DND-41 (cell line): ENCODE measurements at regions not wholly inside any gene's neighbourhood (a gene's known extent, or its start where the extent isn't known, plus 50 kb on each side); places are given as distances from the start of the nearest gene placed in this dataset.

ENCODE experiments used
- ATAC-seq: fragments of 200-7000 bp; cut with Tn5 transposase; 3 replicates; pipeline ENCODE4 v1.9.1; 2021; ENCODE audit warnings: low read depth; ENCODE audit not compliant: insufficient read depth
- DNase-seq: peaks from one replicate; pipeline ENCODE4 v3.0.0-alpha.2; 2020
- H2AFZ ChIP-seq: 2 replicates; pipeline ENCODE4 v1.6.0; 2012; ENCODE audit warnings: low read depth, low read length
- H3K27ac ChIP-seq: 2 replicates; pipeline ENCODE4 v1.5.1; 2012; ENCODE audit warnings: low read length, inconsistent platforms
- H3K27me3 ChIP-seq: fragments of 200-600 bp; sonication (generic); 2 replicates; pipeline ENCODE4 v1.6.0; 2012; ENCODE audit warnings: low read length, mild to moderate bottlenecking, inconsistent platforms; ENCODE audit not compliant: insufficient read depth, poor library complexity
- H3K36me3 ChIP-seq: 2 replicates; pipeline ENCODE4 v1.5.1; 2012; ENCODE audit warnings: low read length, inconsistent platforms; ENCODE audit not compliant: insufficient read depth
- H3K4me1 ChIP-seq: 2 replicates; pipeline ENCODE4 v1.5.1; 2012; ENCODE audit warnings: mild to moderate bottlenecking, low read length; ENCODE audit not compliant: insufficient read depth
- H3K4me2 ChIP-seq: 2 replicates; pipeline ENCODE4 v1.6.0; 2012; ENCODE audit warnings: mild to moderate bottlenecking, moderate library complexity, low read length, inconsistent platforms; ENCODE audit not compliant: insufficient read depth
- H3K4me3 ChIP-seq, 2 experiments: fragments of 200-600 bp in 1 of 2; shearing (Covaris generic) in 1 of 2; 2 replicates each; pipeline ENCODE4 v1.5.1; 2012 to 2016; ENCODE audit warnings: inconsistent platforms in 2 of 2, low read length in 2 of 2, mild to moderate bottlenecking in 2 of 2, low read depth in 1 of 2, moderate library complexity in 1 of 2
- H3K79me2 ChIP-seq: 2 replicates; pipeline ENCODE4 v1.6.0; 2012; ENCODE audit warnings: low read length, inconsistent platforms; ENCODE audit not compliant: insufficient read depth
- H3K9ac ChIP-seq: 2 replicates; pipeline ENCODE4 v1.6.0; 2012; ENCODE audit warnings: low read depth, mild to moderate bottlenecking, inconsistent platforms, low read length, moderate library complexity
- H3K9me3 ChIP-seq: 2 replicates; pipeline ENCODE4 v1.5.1; 2012; ENCODE audit warnings: low read length, moderate library complexity, mild to moderate bottlenecking, inconsistent platforms; ENCODE audit not compliant: insufficient read depth, severe bottlenecking
- H4K20me1 ChIP-seq: 2 replicates; pipeline ENCODE4 v1.6.0; 2012; ENCODE audit warnings: low read length; ENCODE audit not compliant: insufficient read depth
- EZH2 ChIP-seq: IDR thresholded peaks from 3 replicates; pipeline ENCODE4 v1.6.1; 2012; ENCODE audit warnings: borderline replicate concordance, low read depth, mild to moderate bottlenecking, moderate library complexity, low read length, inconsistent platforms; ENCODE audit not compliant: severe bottlenecking
- TF ChIP-seq, protein P1 (sequence below): IDR thresholded peaks from 2 replicates; pipeline ENCODE4 v1.5.1; 2012; ENCODE audit warnings: borderline replicate concordance, low read length, moderate library complexity, mild to moderate bottlenecking; ENCODE audit not compliant: poor library complexity, severe bottlenecking; ENCODE audit errors: extremely low read depth

DNA sequence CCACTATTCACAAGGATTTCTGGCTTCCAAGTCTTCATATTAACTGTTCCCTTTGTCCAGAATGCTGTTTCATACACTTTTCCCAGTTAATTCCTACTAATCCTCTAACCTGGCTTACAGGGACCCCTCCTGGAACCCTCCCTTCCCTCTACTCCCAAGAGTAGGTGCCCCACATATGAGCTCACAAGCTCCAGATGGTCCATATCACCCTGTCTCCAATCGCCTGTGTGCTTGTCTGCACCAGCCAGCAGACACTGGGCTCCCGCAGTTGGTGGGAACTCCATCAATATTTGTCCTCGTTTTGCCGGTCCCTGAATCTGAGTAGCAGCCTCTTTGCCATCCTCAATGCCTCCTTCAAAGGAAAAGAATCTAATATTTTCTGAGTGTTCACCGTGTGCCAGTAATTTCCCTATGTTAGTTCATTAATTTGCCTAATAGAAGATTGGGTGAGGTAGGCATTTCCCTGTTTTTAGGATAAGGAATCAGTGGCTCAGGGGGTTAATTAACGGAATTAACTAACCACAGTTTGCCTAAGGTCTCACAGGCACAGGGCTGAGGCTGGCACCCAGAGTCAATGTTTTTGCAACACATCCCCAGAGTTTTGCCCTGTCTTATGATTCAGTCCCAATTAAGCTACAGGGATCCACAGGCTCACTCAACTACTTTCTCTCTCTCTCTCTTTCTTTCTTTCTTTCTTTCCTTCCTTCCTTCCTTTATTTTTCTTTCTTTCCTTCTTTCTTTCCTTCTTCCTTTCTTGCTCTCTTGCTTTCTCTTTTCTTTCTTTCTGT is 141.6 kb upstream of the CYP1B1 start:
- no peak for TF ChIP-seq EZH2
- TF ChIP-seq, protein P1, sequence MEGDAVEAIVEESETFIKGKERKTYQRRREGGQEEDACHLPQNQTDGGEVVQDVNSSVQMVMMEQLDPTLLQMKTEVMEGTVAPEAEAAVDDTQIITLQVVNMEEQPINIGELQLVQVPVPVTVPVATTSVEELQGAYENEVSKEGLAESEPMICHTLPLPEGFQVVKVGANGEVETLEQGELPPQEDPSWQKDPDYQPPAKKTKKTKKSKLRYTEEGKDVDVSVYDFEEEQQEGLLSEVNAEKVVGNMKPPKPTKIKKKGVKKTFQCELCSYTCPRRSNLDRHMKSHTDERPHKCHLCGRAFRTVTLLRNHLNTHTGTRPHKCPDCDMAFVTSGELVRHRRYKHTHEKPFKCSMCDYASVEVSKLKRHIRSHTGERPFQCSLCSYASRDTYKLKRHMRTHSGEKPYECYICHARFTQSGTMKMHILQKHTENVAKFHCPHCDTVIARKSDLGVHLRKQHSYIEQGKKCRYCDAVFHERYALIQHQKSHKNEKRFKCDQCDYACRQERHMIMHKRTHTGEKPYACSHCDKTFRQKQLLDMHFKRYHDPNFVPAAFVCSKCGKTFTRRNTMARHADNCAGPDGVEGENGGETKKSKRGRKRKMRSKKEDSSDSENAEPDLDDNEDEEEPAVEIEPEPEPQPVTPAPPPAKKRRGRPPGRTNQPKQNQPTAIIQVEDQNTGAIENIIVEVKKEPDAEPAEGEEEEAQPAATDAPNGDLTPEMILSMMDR, result no peak
- Histone ChIP-seq H3K36me3 (no peaks in the 10 kb centered on the region), H2AFZ (no peak overlapping the region), H3K9ac (no peak overlapping the region), H3K27me3 (no peaks in the 10 kb centered on the region), H3K79me2 (no peaks in the 10 kb centered on the region), H3K9me3 (no peaks in the 10 kb centered on the region), H3K4me1 (no peaks in the 10 kb centered on the region), H3K27ac (no peak overlapping the region), H3K4me3 (no peak overlapping the region), H3K4me2 (no peak overlapping the region), H4K20me1 (no peaks in the 10 kb centered on the region)
- ATAC-seq, result no peak
- no peak for DNase-seq

- ATAC-seq (peak; percentile 62; the same call in 2 of the 3 replicates), DNase-seq (no peak)
- H3K9me3 ChIP-seq, result no peaks in the 10 kb centered on the region
- TF ChIP-seq, protein P1, result no peak
- TF ChIP-seq EZH2, result no peak
- no peaks in the 10 kb centered on the region for H3K27me3 ChIP-seq
- no peak overlapping the region for H3K9ac ChIP-seq
- no peaks in the 10 kb centered on the region for H3K36me3 ChIP-seq
- H3K4me1 ChIP-seq, result no peaks in the 10 kb centered on the region
- no peaks in the 10 kb centered on the region for H3K79me2 ChIP-seq
- H3K27ac ChIP-seq, result no peak overlapping the region
- no peak overlapping the region for H3K4me2 ChIP-seq
- H3K4me3 ChIP-seq, result no peak overlapping the region
- no peak overlapping the region for H2AFZ ChIP-seq
- H4K20me1 ChIP-seq, result no peaks in the 10 kb centered on the region
Observed at GRCh38 chr2:38216886-38217285, 140.9 kb upstream of the CYP1B1 start.

DNA sequence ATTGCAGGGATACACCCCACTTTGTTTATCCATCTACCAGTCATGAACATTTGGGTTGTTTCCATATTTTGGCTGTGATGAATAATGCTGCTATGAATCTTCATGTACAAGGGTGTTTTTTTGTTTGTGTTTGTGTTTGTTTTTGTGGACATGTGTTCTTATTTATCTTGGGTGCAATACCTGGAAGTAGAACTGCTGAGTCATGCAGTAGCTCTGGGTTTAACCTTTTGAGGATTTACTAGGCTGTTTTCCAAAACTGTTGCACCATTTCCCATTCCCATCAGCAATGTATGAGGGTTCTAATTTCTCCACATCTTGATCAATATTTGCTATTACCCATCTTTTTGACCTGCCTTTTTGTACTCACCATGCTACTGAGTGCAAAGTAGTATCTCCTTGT is 140.0 kb upstream of the CYP1B1 start:
- Histone ChIP-seq H3K79me2 (no peaks in the 10 kb centered on the region), H3K9ac (no peak overlapping the region), H3K36me3 (no peaks in the 10 kb centered on the region), H3K4me2 (no peak overlapping the region), H3K27ac (no peak overlapping the region), H4K20me1 (no peaks in the 10 kb centered on the region), H3K27me3 (no peaks in the 10 kb centered on the region), H2AFZ (no peak overlapping the region), H3K4me1 (no peaks in the 10 kb centered on the region), H3K4me3 (no peak overlapping the region), H3K9me3 (no peaks in the 10 kb centered on the region)
- DNase-seq (no peak), ATAC-seq (no peak)
- TF ChIP-seq, protein P1, result no peak
